B cell (primary cell): ENCODE measurements at regions not wholly inside any gene's neighbourhood (a gene's known extent, or its start where the extent isn't known, plus 50 kb on each side); places are given as distances from the start of the nearest gene placed in this dataset.

Experiments used
- ATAC-seq: fragments of 200-7000 bp; cut with Tn5 transposase; one replicate; pipeline ENCODE4 v1.10.0; 2021; ENCODE audit warnings: low read depth, mild to moderate bottlenecking, moderate number of reproducible peaks, moderate library complexity
- CTCF ChIA-PET: fragments of 350-600 bp; sonication (Branson Sonifier 250); formaldehyde crosslinking; loops from one replicate; lab custom pipeline; 2021; ENCODE audit warnings: antibody characterized with exemption, inconsistent platforms; lab: Charles Lee
- POLR2A ChIA-PET: fragments of 350-600 bp; sonication (Branson Sonifier 250); formaldehyde crosslinking; loops from one replicate; lab custom pipeline; 2021; ENCODE audit warnings: antibody characterized with exemption; lab: Charles Lee
- DNase-seq: peaks from one replicate; pipeline ENCODE4 v3.0.0; 2013
- H2AFZ ChIP-seq: 2 replicates; pipeline ENCODE4 v1.6.1; 2012; ENCODE audit warnings: mild to moderate bottlenecking, low read depth, low read length; ENCODE audit not compliant: insufficient read depth, poor library complexity, severe bottlenecking
- H3K27ac ChIP-seq, 2 donors: 1 replicate in 1 of 2; 2 replicates in 1 of 2; pipeline ENCODE4 v1.5.1; 2012 to 2013; ENCODE audit warnings: low read length in 2 of 2, mild to moderate bottlenecking in 2 of 2, moderate library complexity in 1 of 2
- H3K27me3 ChIP-seq, 4 experiments: fragments of 200-600 bp in 1 of 4; sonication (generic) in 1 of 4; replicated peaks in 1 of 4; 1 replicate in 2 of 4; 2 replicates in 2 of 4; pipeline versions ENCODE4 v1.6.1 to v1.7.0; 2013 to 2016; ENCODE audit warnings: low read length in 3 of 4, mild to moderate bottlenecking in 2 of 4, mixed read lengths in 1 of 4, moderate library complexity in 1 of 4; ENCODE audit not compliant: insufficient read depth in 4 of 4, control insufficient read depth in 3 of 4; ENCODE audit errors: control extremely low read depth in 1 of 4
- H3K36me3 ChIP-seq, 2 experiments: replicated peaks in 1 of 2; 1 replicate in 1 of 2; 2 replicates in 1 of 2; pipeline versions ENCODE4 v1.6.1 to v1.7.1; 2013; ENCODE audit warnings: low read length in 1 of 2; ENCODE audit not compliant: insufficient read depth in 2 of 2, control insufficient read depth in 1 of 2; ENCODE audit errors: control extremely low read depth in 1 of 2, extremely low read depth in 1 of 2
- H3K4me1 ChIP-seq, 2 donors: fragments of 200-600 bp in 1 of 2; sonication (generic) in 1 of 2; 1 replicate in 1 of 2; 2 replicates in 1 of 2; pipeline versions ENCODE4 v1.5.1 to v1.6.1; 2013 to 2017; ENCODE audit warnings: low read length in 2 of 2; ENCODE audit not compliant: control insufficient read depth in 2 of 2, insufficient read depth in 2 of 2
- H3K4me2 ChIP-seq: replicated peaks from 2 replicates; pipeline ENCODE3; 2012; ENCODE audit warnings: mild to moderate bottlenecking, low read depth, low read length; ENCODE audit not compliant: poor library complexity, severe bottlenecking
- H3K4me3 ChIP-seq, 5 experiments: fragments of 200-600 bp in 1 of 5; sonication (generic) in 1 of 5; 1 replicate in 3 of 5; 2 replicates in 2 of 5; pipeline versions ENCODE4 v1.5.1 to v1.7.0; 2011 to 2016; ENCODE audit warnings: low read length in 4 of 5, mild to moderate bottlenecking in 4 of 5, low read depth in 2 of 5, control low read depth in 1 of 5, moderate library complexity in 1 of 5; ENCODE audit not compliant: insufficient read depth in 1 of 5; ENCODE audit errors: control extremely low read depth in 1 of 5, extremely low read depth in 1 of 5
- H3K79me2 ChIP-seq: fragments of 200-600 bp; sonication (generic); one replicate; pipeline ENCODE4 v1.6.0; 2016; ENCODE audit warnings: low read length; ENCODE audit not compliant: control insufficient read depth, insufficient read depth
- H3K9ac ChIP-seq: fragments of 200-600 bp; sonication (generic); 2 replicates; pipeline ENCODE4 v1.6.1; 2017; ENCODE audit warnings: mild to moderate bottlenecking, low read length, moderate library complexity
- H3K9me3 ChIP-seq, 3 donors: one replicate each; pipeline versions ENCODE4 v1.6.1 to v1.7.1; 2013; ENCODE audit warnings: low read length in 2 of 3; ENCODE audit not compliant: control insufficient read depth in 2 of 3, insufficient read depth in 1 of 3; ENCODE audit errors: control extremely low read depth in 1 of 3
- H4K20me1 ChIP-seq: 2 replicates; pipeline ENCODE4 v1.6.0; 2012; ENCODE audit warnings: mild to moderate bottlenecking, low read length; ENCODE audit not compliant: insufficient read depth, control insufficient read depth, poor library complexity, severe bottlenecking
- H3K27ac Mint-ChIP-seq: one replicate; pipeline ENCODE4 v1.8.0; 2021; ENCODE audit warnings: mixed read lengths
- H3K27me3 Mint-ChIP-seq: one replicate; pipeline ENCODE4 v1.8.0; 2021; ENCODE audit warnings: mixed read lengths
- H3K4me1 Mint-ChIP-seq: one replicate; pipeline ENCODE4 v1.8.0; 2021; ENCODE audit warnings: mixed read lengths
- H3K4me3 Mint-ChIP-seq: one replicate; pipeline ENCODE4 v1.8.0; 2021; ENCODE audit warnings: mixed read lengths
- H3K9me3 Mint-ChIP-seq: one replicate; pipeline ENCODE4 v1.8.0; 2022; ENCODE audit warnings: mixed read lengths; ENCODE audit not compliant: insufficient read depth
- CTCF ChIP-seq: fragments of 200-600 bp; IDR thresholded peaks from one replicate; pipeline ENCODE4 v1.8.0; 2022; ENCODE audit warnings: antibody characterized with exemption, mild to moderate bottlenecking
- EZH2 ChIP-seq: IDR thresholded peaks from 2 replicates; pipeline ENCODE4 v1.6.1; 2012; ENCODE audit warnings: borderline replicate concordance, low read depth, mild to moderate bottlenecking, moderate library complexity, low read length; ENCODE audit not compliant: insufficient read depth, poor library complexity, severe bottlenecking
- WGBS: methylation state at CpG from one replicate; pipeline ENCODE4 v1.1.5; 2013; ENCODE audit warnings: missing lambda C conversion rate; ENCODE audit not compliant: insufficient coverage; 5-methylcytosine and 5-hydroxymethylcytosine counted together
- intact Hi-C: fragments of 100-400 bp; cut with micrococcal nuclease; formaldehyde crosslinking; loops from one replicate; pipeline ENCODE4 v1.10.0; 2022

- intact Hi-C loops = no loop called here
Measured at GRCh38 chr6:155837474-155837873, 381.8 kb upstream of the NOX3 start.

DNA sequence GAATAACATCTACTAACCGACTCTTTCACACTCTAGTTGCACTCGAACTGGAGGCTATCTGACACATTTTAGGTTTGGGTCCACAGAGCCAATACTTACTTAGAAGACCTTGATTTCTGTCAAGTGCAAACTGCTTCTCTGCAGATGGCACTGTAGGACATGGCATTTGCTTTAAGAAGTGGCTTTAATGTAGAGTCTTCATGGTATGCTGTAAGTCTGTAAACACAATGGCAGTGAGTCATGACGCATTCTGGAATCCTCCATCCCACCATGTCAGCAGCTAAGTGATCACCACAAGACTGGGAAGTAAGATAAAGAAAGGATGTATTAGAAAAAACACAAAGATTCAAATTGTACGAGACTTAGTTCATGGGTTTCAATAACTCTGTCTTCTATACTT is 377.0 kb upstream of the NOX3 start:
- no peak overlapping the region for H3K27ac Mint-ChIP-seq
- DNase-seq (peak; percentile 4), ATAC-seq (no peak)
- ChIA-PET CTCF (no interaction called here), POLR2A (no interaction called here)
- Histone ChIP-seq H3K4me3 (no peak overlapping the region), H3K27me3 (no peaks in the 10 kb centered on the region), H3K9ac (no peak overlapping the region), H3K36me3 (no peaks in the 10 kb centered on the region), H2AFZ (no peak overlapping the region), H3K4me1 (no peaks in the 10 kb centered on the region), H3K27ac (no peak overlapping the region), H3K79me2 (no peaks in the 10 kb centered on the region), H4K20me1 (no peaks in the 10 kb centered on the region), H3K4me2 (no peak overlapping the region), H3K9me3 (peaks cover 0 to 3% (median 0%) of the 10 kb centered on the region in 3 donors)
- no peak for TF ChIP-seq CTCF
- TF ChIP-seq EZH2 = no peak
- WGBS = 100% methylated on average over 1 of the region's 4 CpGs
- H3K9me3 Mint-ChIP-seq = no peaks in the 10 kb centered on the region
- intact Hi-C loops = no loop called here
- H3K4me3 Mint-ChIP-seq = no peak overlapping the region
- H3K27me3 Mint-ChIP-seq = no peaks in the 10 kb centered on the region
- no peaks in the 10 kb centered on the region for H3K4me1 Mint-ChIP-seq

More at GRCh38 chr6:155837474-155837873, 381.8 kb upstream of the NOX3 start:
- Mint-ChIP-seq H3K4me3 (no peak overlapping the region), H3K27me3 (peaks cover 5% of the 10 kb centered on the region), H3K4me1 (no peaks in the 10 kb centered on the region), H3K9me3 (no peaks in the 10 kb centered on the region), H3K27ac (no peak overlapping the region)
- no CpG with 5 or more reads among the region's 4 CpGs for WGBS
- Histone ChIP-seq H3K9ac (no peak overlapping the region), H2AFZ (no peak overlapping the region), H3K27me3 (no peaks in the 10 kb centered on the region), H3K4me3 (no peak overlapping the region), H4K20me1 (no peaks in the 10 kb centered on the region), H3K4me1 (no peaks in the 10 kb centered on the region), H3K79me2 (no peaks in the 10 kb centered on the region), H3K27ac (no peak overlapping the region), H3K36me3 (no peaks in the 10 kb centered on the region), H3K4me2 (no peak overlapping the region), H3K9me3 (peaks cover 0 to 3% (median 0%) of the 10 kb centered on the region in 3 donors)
- POLR2A ChIA-PET = no interaction called here
- TF ChIP-seq EZH2 (no peak), CTCF (no peak)
- no peak for DNase-seq
- CTCF ChIA-PET = no interaction called here
- no peak for ATAC-seq
